IMR-90 (cell line): ENCODE measurements at regions not wholly inside any gene's neighbourhood (a gene's known extent, or its start where the extent isn't known, plus 50 kb on each side); places are given as distances from the start of the nearest gene placed in this dataset.

Source experiments
- ATAC-seq: fragments of 200-7000 bp; cut with Tn5 transposase; 2 replicates; pipeline ENCODE4 v1.9.1; 2020; ENCODE audit warnings: low read depth, mild to moderate bottlenecking, moderate library complexity
- BruUV-seq: library from RNA; stranded (reverse); fragments of 400-500 nt; replicated peaks from 2 replicates; lab custom pipeline; 2021; lab: Mats Ljungman, UMichigan
- CTCF ChIA-PET: fragments of 300-600 bp; formaldehyde crosslinking; extraction: SDS; loops from one replicate; lab custom pipeline; 2021; ENCODE audit warnings: antibody characterized with exemption; lab: Yijun Ruan, JAX
- POLR2A ChIA-PET: fragments of 300-600 bp; sonication (Branson Sonifier 250); formaldehyde crosslinking; loops from one replicate; lab custom pipeline; 2022; ENCODE audit warnings: antibody characterized with exemption; ENCODE audit not compliant: unreplicated experiment; lab: Charles Lee
- DNase-seq: peaks from one replicate; pipeline ENCODE4 v3.0.0; 2013
- H2AFZ ChIP-seq: replicated peaks from 2 replicates; pipeline ENCODE3; 2013; ENCODE audit warnings: low read length, mild to moderate bottlenecking; ENCODE audit not compliant: poor library complexity
- H2AK5ac ChIP-seq: 2 replicates; pipeline ENCODE4 v1.6.1; 2013; ENCODE audit warnings: low read depth, low read length, inconsistent platforms
- H2AK9ac ChIP-seq: replicated peaks from 2 replicates; pipeline ENCODE3; 2013; ENCODE audit warnings: mild to moderate bottlenecking, low read depth, low read length, moderate library complexity; ENCODE audit not compliant: poor library complexity
- H2BK120ac ChIP-seq: 2 replicates; pipeline ENCODE4 v1.6.1; 2013; ENCODE audit warnings: low read depth, low read length, inconsistent platforms
- H2BK15ac ChIP-seq: 3 replicates; pipeline ENCODE4 v1.6.1; 2013; ENCODE audit warnings: low read depth, low read length, inconsistent platforms
- H2BK20ac ChIP-seq: 2 replicates; pipeline ENCODE4 v1.6.1; 2013; ENCODE audit warnings: low read depth, mild to moderate bottlenecking, inconsistent platforms, low read length, moderate library complexity
- H2BK5ac ChIP-seq: 2 replicates; pipeline ENCODE4 v1.6.1; 2013; ENCODE audit warnings: mild to moderate bottlenecking, low read depth, low read length, inconsistent platforms; ENCODE audit not compliant: poor library complexity, severe bottlenecking
- H3K14ac ChIP-seq: replicated peaks from 2 replicates; pipeline ENCODE4 v1.6.1; 2013; ENCODE audit warnings: low read depth, low read length, inconsistent platforms
- H3K18ac ChIP-seq: 2 replicates; pipeline ENCODE4 v1.6.1; 2013; ENCODE audit warnings: low read depth, low read length, control low read depth
- H3K23ac ChIP-seq: 2 replicates; pipeline ENCODE4 v1.6.1; 2013; ENCODE audit warnings: low read depth, low read length, inconsistent platforms
- H3K27ac ChIP-seq: 2 replicates; pipeline ENCODE4 v1.5.1; 2013; ENCODE audit warnings: mild to moderate bottlenecking, control low read depth, low read length; ENCODE audit not compliant: insufficient read depth
- H3K27me3 ChIP-seq: 2 replicates; pipeline ENCODE4 v1.6.1; 2013; ENCODE audit warnings: low read length; ENCODE audit not compliant: control insufficient read depth, insufficient read depth
- H3K36me3 ChIP-seq: 2 replicates; pipeline ENCODE4 v1.6.1; 2013; ENCODE audit warnings: low read length, mixed read lengths; ENCODE audit not compliant: control insufficient read depth, insufficient read depth
- H3K4ac ChIP-seq: 2 replicates; pipeline ENCODE4 v1.6.1; 2013; ENCODE audit warnings: low read depth, low read length, inconsistent platforms
- H3K4me1 ChIP-seq: 2 replicates; pipeline ENCODE4 v1.6.1; 2013; ENCODE audit warnings: low read length, mixed read lengths; ENCODE audit not compliant: control insufficient read depth, insufficient read depth
- H3K4me2 ChIP-seq: 2 replicates; pipeline ENCODE4 v1.6.1; 2013; ENCODE audit warnings: low read depth, mild to moderate bottlenecking, control low read depth, low read length, moderate library complexity
- H3K4me3 ChIP-seq: 2 replicates; pipeline ENCODE4 v1.5.1; 2013; ENCODE audit warnings: low read depth, mild to moderate bottlenecking, control low read depth, low read length, moderate library complexity; ENCODE audit not compliant: insufficient read depth
- H3K56ac ChIP-seq: 2 replicates; pipeline ENCODE4 v1.6.1; 2013; ENCODE audit warnings: low read length, inconsistent platforms; ENCODE audit not compliant: insufficient read depth; ENCODE audit errors: extremely low read depth
- H3K79me1 ChIP-seq, 2 experiments: 2 replicates each; pipeline ENCODE4 v1.6.1; 2013; ENCODE audit warnings: low read length in 2 of 2, inconsistent platforms in 1 of 2, low read depth in 1 of 2
- H3K9ac ChIP-seq: 2 replicates; pipeline ENCODE4 v1.6.1; 2013; ENCODE audit warnings: low read depth, low read length, control low read depth
- H3K9me1 ChIP-seq: 2 replicates; pipeline ENCODE4 v1.6.1; 2013; ENCODE audit warnings: low read length, inconsistent platforms; ENCODE audit not compliant: insufficient read depth
- H3K9me3 ChIP-seq: 2 replicates; pipeline ENCODE4 v1.6.1; 2013; ENCODE audit warnings: low read length; ENCODE audit not compliant: control insufficient read depth, insufficient read depth
- H4K20me1 ChIP-seq: 2 replicates; pipeline ENCODE4 v1.6.1; 2013; ENCODE audit warnings: low read length, inconsistent platforms; ENCODE audit not compliant: insufficient read depth
- H4K5ac ChIP-seq: 2 replicates; pipeline ENCODE4 v1.6.1; 2013; ENCODE audit warnings: mild to moderate bottlenecking, low read depth, low read length, control low read depth
- H4K8ac ChIP-seq, 2 experiments: 2 replicates each; pipeline ENCODE4 v1.6.1; 2013; ENCODE audit warnings: low read depth in 2 of 2, low read length in 2 of 2, control low read depth in 1 of 2, inconsistent platforms in 1 of 2
- H4K91ac ChIP-seq: 2 replicates; pipeline ENCODE4 v1.6.1; 2013; ENCODE audit warnings: low read depth, low read length, inconsistent platforms; ENCODE audit not compliant: insufficient read depth
- BHLHE40 ChIP-seq: fragments of 150-350 bp; IDR thresholded peaks from 2 replicates; pipeline ENCODE4 v1.6.1; 2016; ENCODE audit warnings: mild to moderate bottlenecking, low read depth, low read length
- CHD1 ChIP-seq: IDR thresholded peaks from 2 replicates; pipeline ENCODE4 v1.6.1; 2012; ENCODE audit warnings: low read depth, low read length, improper control_type of control experiment
- MXI1 ChIP-seq: IDR thresholded peaks from 2 replicates; pipeline ENCODE4 v1.6.1; 2012; ENCODE audit warnings: low read depth, mild to moderate bottlenecking, low read length, moderate library complexity, borderline replicate concordance
- NFE2L2 ChIP-seq: fragments of 150-350 bp; IDR thresholded peaks from 2 replicates; pipeline ENCODE4 v1.6.1; 2016; ENCODE audit warnings: low read depth, mild to moderate bottlenecking, low read length
- POLR2A ChIP-seq: IDR thresholded peaks from 2 replicates; pipeline ENCODE4 v1.6.1; 2012; ENCODE audit warnings: mild to moderate bottlenecking, low read depth, low read length
- RAD21 ChIP-seq: IDR thresholded peaks from 2 replicates; pipeline ENCODE4 v1.6.1; 2012; ENCODE audit warnings: low read length, improper control_type of control experiment
- RCOR1 ChIP-seq: IDR thresholded peaks from 2 replicates; pipeline ENCODE4 v1.6.1; 2012; ENCODE audit warnings: mild to moderate bottlenecking, low read length, improper control_type of control experiment; ENCODE audit not compliant: insufficient replicate concordance
- SMC3 ChIP-seq: fragments of 150-350 bp; IDR thresholded peaks from 2 replicates; pipeline ENCODE4 v1.6.1; 2016; ENCODE audit warnings: low read depth, mild to moderate bottlenecking, antibody characterized with exemption, low read length, moderate library complexity
- WGBS, 2 experiments: methylation state at CpG; one replicate each; pipeline versions ENCODE4 v1.1.5 to v1.1.7; 2013; ENCODE audit warnings: missing lambda C conversion rate in 2 of 2; ENCODE audit not compliant: insufficient read length in 1 of 2; ENCODE audit errors: extremely low coverage in 2 of 2; 5-methylcytosine and 5-hydroxymethylcytosine counted together
- dilution Hi-C: fragments of 300-500 bp; cut with HindIII; formaldehyde crosslinking; loops from one replicate; pipeline ENCODE4 v1.14.3; 2018; ENCODE audit warnings: low sequenced_read_pairs; ENCODE audit not compliant: unreplicated experiment
- in situ Hi-C: fragments of 300-500 bp; cut with MboI; formaldehyde crosslinking; loops from 3 replicates; pipeline ENCODE4 v1.14.3; 2019; ENCODE audit warnings: low sequenced_read_pairs, inconsistent platforms, mixed read lengths
- intact Hi-C: fragments of 100-400 bp; cut with micrococcal nuclease; formaldehyde crosslinking; loops from 2 replicates; pipeline ENCODE4 v1.10.0; 2022
- TF ChIP-seq, protein P1 (sequence below): fragments of 150-350 bp; IDR thresholded peaks from 2 replicates; pipeline ENCODE4 v1.6.1; 2017; ENCODE audit warnings: mild to moderate bottlenecking, antibody characterized with exemption, low read length, low read depth

DNA sequence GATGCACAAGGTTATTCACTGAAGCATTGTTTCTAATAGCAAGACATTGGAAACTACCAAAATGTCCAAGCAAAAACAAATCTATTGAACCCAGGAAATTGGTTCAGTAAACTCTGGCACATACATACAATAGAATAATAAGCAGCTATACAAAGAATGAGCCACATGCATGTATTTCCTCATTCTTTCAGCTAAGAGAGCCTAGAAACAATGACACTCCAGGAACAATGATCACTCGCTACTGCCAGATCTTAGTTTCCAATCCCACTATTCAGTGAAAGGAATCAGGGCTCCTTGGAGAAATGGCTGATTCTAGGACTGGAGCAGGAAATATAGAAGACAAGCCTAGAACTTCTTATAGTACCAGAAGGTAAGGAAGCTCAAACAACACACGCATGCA lies 221.9 kb upstream of the AGAP1 start:
- intact Hi-C loops, result no loop called here
- ATAC-seq, result no peak

More for the DNA sequence above, 221.9 kb upstream of the AGAP1 start:
- H3K9me1 ChIP-seq, result peaks cover 14% of the 10 kb centered on the region
- dilution Hi-C loops (no loop called here), in situ Hi-C loops (no loop called here)
- no peak overlapping the region for H2AK9ac ChIP-seq
- H2BK120ac ChIP-seq, result no peak overlapping the region
- H3K27ac ChIP-seq, result no peak overlapping the region
- H2BK5ac ChIP-seq, result no peak overlapping the region
- no peaks in the 10 kb centered on the region; the same call in 1 of the 2 replicates for H3K27me3 ChIP-seq
- H3K9ac ChIP-seq, result no peak overlapping the region
- H2BK20ac ChIP-seq, result no peak overlapping the region
- no peak overlapping the region for H3K4ac ChIP-seq
- H4K8ac ChIP-seq, result no peak overlapping the region
- 0 out of 3 replicates have a peak overlapping the region, but pooled peaks have one; percentile 10 for H2BK15ac ChIP-seq
- no peak overlapping the region for H4K5ac ChIP-seq
- H3K9me3 ChIP-seq, result no peaks in the 10 kb centered on the region
- H3K79me1 ChIP-seq, result no peaks in the 10 kb centered on the region
- H3K18ac ChIP-seq, result no peak overlapping the region
- no peaks in the 10 kb centered on the region for H3K36me3 ChIP-seq
- no peak overlapping the region for H3K14ac ChIP-seq
- DNase-seq, result no peak
- H2AK5ac ChIP-seq, result no peak overlapping the region
- no peak overlapping the region for H3K4me2 ChIP-seq
- CTCF ChIA-PET, result no interaction called here
- H4K20me1 ChIP-seq, result no peaks in the 10 kb centered on the region
- no peak overlapping the region for H3K56ac ChIP-seq
- no peak overlapping the region for H3K23ac ChIP-seq
- POLR2A ChIA-PET, result interaction anchor here (0.6 kb wide), 1 partner anchor 214 kb away, joined by 6 read pairs; no protein-coding TSS in a partner anchor
- no peak overlapping the region for H4K91ac ChIP-seq
- no TSS peak for BruUV-seq
- WGBS, 2 experiments, result no CpG with 5 or more reads among the region's 2 CpGs
- TF ChIP-seq, protein P1, sequence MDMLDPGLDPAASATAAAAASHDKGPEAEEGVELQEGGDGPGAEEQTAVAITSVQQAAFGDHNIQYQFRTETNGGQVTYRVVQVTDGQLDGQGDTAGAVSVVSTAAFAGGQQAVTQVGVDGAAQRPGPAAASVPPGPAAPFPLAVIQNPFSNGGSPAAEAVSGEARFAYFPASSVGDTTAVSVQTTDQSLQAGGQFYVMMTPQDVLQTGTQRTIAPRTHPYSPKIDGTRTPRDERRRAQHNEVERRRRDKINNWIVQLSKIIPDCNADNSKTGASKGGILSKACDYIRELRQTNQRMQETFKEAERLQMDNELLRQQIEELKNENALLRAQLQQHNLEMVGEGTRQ, result no peak
- TF ChIP-seq CHD1 (no peak), RCOR1 (no peak), RAD21 (no peak), POLR2A (no peak), BHLHE40 (no peak), SMC3 (no peak), MXI1 (no peak), NFE2L2 (no peak)
- peaks cover 21% of the 10 kb centered on the region for H3K4me1 ChIP-seq
- no peak overlapping the region for H2AFZ ChIP-seq
- no peak overlapping the region for H3K4me3 ChIP-seq
